ENCODE measurements at regions not wholly inside any gene's neighbourhood (a gene's known extent, or its start where the extent isn't known, plus 50 kb on each side); places are given as distances from the start of the nearest gene placed in this dataset.

DNA sequence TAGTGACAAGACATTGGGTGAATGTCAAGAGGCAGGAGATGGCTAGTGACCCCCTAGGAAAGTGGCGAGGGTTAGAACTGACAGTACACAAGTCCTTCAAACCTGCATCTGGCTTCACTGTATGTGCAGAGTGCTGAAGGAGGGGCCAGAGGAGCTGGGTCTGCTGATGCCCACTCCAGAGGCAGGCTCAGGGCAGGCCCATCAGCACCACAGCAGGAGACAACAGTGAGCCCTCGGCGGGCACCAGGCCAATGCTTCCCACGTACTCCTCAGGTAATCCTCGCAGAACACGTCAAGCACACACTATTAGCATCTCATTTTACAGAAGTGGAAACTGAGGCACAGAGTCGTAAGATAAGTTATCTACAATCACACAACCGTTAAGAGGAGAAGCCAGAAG is 76.1 kb upstream of the SH3PXD2B start:
- no peak for ATAC-seq
- TF ChIP-seq OSR1 (CRISPR knock-in tag; IDR thresholded peaks at IDR 0.05) = no peak
- no peak for TF ChIP-seq RARB (CRISPR knock-in tag; IDR thresholded peaks at IDR 0.05)
- no peak for TF ChIP-seq PATZ1 (CRISPR knock-in tag; IDR thresholded peaks at IDR 0.05; ENCODE audit: borderline replicate concordance)
- no peak for TF ChIP-seq ARNTL (CRISPR knock-in tag; IDR thresholded peaks at IDR 0.05; ENCODE audit: borderline replicate concordance, low read depth)
- TF ChIP-seq ZFP30 (CRISPR knock-in tag; IDR thresholded peaks at IDR 0.05) = no peak
- TF ChIP-seq GLIS3 (CRISPR knock-in tag; IDR thresholded peaks at IDR 0.05) = no peak
- TF ChIP-seq ZNF565 (CRISPR knock-in tag; conservative IDR thresholded peaks at IDR 0.05; ENCODE audit: low read depth) = no peak
- no peak for TF ChIP-seq SNAI2 (CRISPR knock-in tag; IDR thresholded peaks at IDR 0.05)
- TF ChIP-seq TOX (CRISPR knock-in tag; IDR thresholded peaks at IDR 0.05; ENCODE audit: borderline replicate concordance) = no peak
- no peak for TF ChIP-seq ZC3H10 (CRISPR knock-in tag; IDR thresholded peaks at IDR 0.05)
- TF ChIP-seq CREB5 (CRISPR knock-in tag; IDR thresholded peaks at IDR 0.05; ENCODE audit: low read depth) = no peak

- TF ChIP-seq ZNF70 (CRISPR knock-in tag; IDR thresholded peaks at IDR 0.05) (no peak), ZFP3 (CRISPR knock-in tag; IDR thresholded peaks at IDR 0.05) (no peak), OSR1 (CRISPR knock-in tag; IDR thresholded peaks at IDR 0.05) (no peak), PATZ1 (CRISPR knock-in tag; IDR thresholded peaks at IDR 0.05; ENCODE audit: borderline replicate concordance) (no peak), ARNTL (CRISPR knock-in tag; IDR thresholded peaks at IDR 0.05; ENCODE audit: borderline replicate concordance, low read depth) (no peak), PPARA (CRISPR knock-in tag; IDR thresholded peaks at IDR 0.05; ENCODE audit: borderline replicate concordance) (no peak), ZFP30 (CRISPR knock-in tag; IDR thresholded peaks at IDR 0.05) (no peak), TCF4 (CRISPR knock-in tag; IDR thresholded peaks at IDR 0.05; ENCODE audit: borderline replicate concordance) (no peak), SNAI2 (CRISPR knock-in tag; IDR thresholded peaks at IDR 0.05) (no peak), ISL1 (CRISPR knock-in tag; IDR thresholded peaks at IDR 0.05) (no peak), CREB5 (CRISPR knock-in tag; IDR thresholded peaks at IDR 0.05; ENCODE audit: low read depth) (no peak), GLIS3 (CRISPR knock-in tag; IDR thresholded peaks at IDR 0.05) (no peak), ZNF8 (CRISPR knock-in tag; IDR thresholded peaks at IDR 0.05) (no peak), ZC3H10 (CRISPR knock-in tag; IDR thresholded peaks at IDR 0.05) (no peak), RARB (CRISPR knock-in tag; IDR thresholded peaks at IDR 0.05) (no peak), TOX (CRISPR knock-in tag; IDR thresholded peaks at IDR 0.05; ENCODE audit: borderline replicate concordance) (no peak), ESRRG (CRISPR knock-in tag; IDR thresholded peaks at IDR 0.05) (no peak)
- no peak for ATAC-seq
Observed at GRCh38 chr5:172529896-172530295, 75.6 kb upstream of the SH3PXD2B start.

DNA sequence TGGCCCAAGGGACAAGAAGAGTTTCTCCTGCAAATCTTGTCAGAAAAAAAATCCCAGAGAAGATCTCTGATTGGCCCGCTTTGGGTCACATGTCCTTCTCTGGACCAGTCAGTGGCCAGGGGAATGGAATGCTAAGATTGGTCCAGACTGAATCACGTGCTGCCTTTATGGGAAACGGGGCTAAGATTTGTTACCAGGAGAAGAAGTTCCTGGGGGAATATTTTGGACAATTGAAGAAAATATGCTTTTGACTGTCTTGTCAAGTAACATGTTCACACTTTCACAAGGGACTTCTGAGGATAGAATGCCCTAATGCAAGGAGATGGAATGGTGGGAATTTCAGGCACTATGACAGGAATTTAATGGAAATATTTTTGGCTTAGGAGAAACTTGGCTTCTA is 74.1 kb upstream of the SH3PXD2B start:
- no peak for TF ChIP-seq PPARA (CRISPR knock-in tag; IDR thresholded peaks at IDR 0.05; ENCODE audit: borderline replicate concordance)
- no peak for ATAC-seq

- ATAC-seq = no peak
- TF ChIP-seq GLIS3 (CRISPR knock-in tag; IDR thresholded peaks at IDR 0.05) (no peak), TOX (CRISPR knock-in tag; IDR thresholded peaks at IDR 0.05; ENCODE audit: borderline replicate concordance) (no peak), ESRRG (CRISPR knock-in tag; IDR thresholded peaks at IDR 0.05) (no peak), ZNF70 (CRISPR knock-in tag; IDR thresholded peaks at IDR 0.05) (no peak), ZFP30 (CRISPR knock-in tag; IDR thresholded peaks at IDR 0.05) (no peak), RARB (CRISPR knock-in tag; IDR thresholded peaks at IDR 0.05) (no peak), BACH2 (CRISPR knock-in tag; IDR thresholded peaks at IDR 0.05; ENCODE audit: borderline replicate concordance) (no peak), ZNF8 (CRISPR knock-in tag; IDR thresholded peaks at IDR 0.05) (no peak), SNAI2 (CRISPR knock-in tag; IDR thresholded peaks at IDR 0.05) (no peak), ZC3H10 (CRISPR knock-in tag; IDR thresholded peaks at IDR 0.05) (no peak), ZNF565 (CRISPR knock-in tag; conservative IDR thresholded peaks at IDR 0.05; ENCODE audit: low read depth) (no peak), OSR1 (CRISPR knock-in tag; IDR thresholded peaks at IDR 0.05) (no peak), PPARA (CRISPR knock-in tag; IDR thresholded peaks at IDR 0.05; ENCODE audit: borderline replicate concordance) (no peak), TCF4 (CRISPR knock-in tag; IDR thresholded peaks at IDR 0.05; ENCODE audit: borderline replicate concordance) (no peak), CREB5 (CRISPR knock-in tag; IDR thresholded peaks at IDR 0.05; ENCODE audit: low read depth) (no peak)
- TF ChIP-seq, protein P1, sequence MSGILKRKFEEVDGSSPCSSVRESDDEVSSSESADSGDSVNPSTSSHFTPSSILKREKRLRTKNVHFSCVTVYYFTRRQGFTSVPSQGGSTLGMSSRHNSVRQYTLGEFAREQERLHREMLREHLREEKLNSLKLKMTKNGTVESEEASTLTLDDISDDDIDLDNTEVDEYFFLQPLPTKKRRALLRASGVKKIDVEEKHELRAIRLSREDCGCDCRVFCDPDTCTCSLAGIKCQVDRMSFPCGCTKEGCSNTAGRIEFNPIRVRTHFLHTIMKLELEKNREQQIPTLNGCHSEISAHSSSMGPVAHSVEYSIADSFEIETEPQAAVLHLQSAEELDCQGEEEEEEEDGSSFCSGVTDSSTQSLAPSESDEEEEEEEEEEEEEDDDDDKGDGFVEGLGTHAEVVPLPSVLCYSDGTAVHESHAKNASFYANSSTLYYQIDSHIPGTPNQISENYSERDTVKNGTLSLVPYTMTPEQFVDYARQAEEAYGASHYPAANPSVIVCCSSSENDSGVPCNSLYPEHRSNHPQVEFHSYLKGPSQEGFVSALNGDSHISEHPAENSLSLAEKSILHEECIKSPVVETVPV (CRISPR knock-in tag; IDR thresholded peaks at IDR 0.05) = no peak
- TF ChIP-seq, protein P2, sequence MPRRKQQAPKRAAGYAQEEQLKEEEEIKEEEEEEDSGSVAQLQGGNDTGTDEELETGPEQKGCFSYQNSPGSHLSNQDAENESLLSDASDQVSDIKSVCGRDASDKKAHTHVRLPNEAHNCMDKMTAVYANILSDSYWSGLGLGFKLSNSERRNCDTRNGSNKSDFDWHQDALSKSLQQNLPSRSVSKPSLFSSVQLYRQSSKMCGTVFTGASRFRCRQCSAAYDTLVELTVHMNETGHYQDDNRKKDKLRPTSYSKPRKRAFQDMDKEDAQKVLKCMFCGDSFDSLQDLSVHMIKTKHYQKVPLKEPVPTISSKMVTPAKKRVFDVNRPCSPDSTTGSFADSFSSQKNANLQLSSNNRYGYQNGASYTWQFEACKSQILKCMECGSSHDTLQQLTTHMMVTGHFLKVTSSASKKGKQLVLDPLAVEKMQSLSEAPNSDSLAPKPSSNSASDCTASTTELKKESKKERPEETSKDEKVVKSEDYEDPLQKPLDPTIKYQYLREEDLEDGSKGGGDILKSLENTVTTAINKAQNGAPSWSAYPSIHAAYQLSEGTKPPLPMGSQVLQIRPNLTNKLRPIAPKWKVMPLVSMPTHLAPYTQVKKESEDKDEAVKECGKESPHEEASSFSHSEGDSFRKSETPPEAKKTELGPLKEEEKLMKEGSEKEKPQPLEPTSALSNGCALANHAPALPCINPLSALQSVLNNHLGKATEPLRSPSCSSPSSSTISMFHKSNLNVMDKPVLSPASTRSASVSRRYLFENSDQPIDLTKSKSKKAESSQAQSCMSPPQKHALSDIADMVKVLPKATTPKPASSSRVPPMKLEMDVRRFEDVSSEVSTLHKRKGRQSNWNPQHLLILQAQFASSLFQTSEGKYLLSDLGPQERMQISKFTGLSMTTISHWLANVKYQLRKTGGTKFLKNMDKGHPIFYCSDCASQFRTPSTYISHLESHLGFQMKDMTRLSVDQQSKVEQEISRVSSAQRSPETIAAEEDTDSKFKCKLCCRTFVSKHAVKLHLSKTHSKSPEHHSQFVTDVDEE (CRISPR knock-in tag; IDR thresholded peaks at IDR 0.05) = no peak
Observed at GRCh38 chr5:172527559-172527958, 73.2 kb upstream of the SH3PXD2B start.

Measured in SK-N-SH treated with all-trans-retinoic acid at 6 μM for 48 hours (cell line).